Fibroblast of lung (primary cell): ENCODE measurements at regions not wholly inside any gene's neighbourhood (a gene's known extent, or its start where the extent isn't known, plus 50 kb on each side); places are given as distances from the start of the nearest gene placed in this dataset.

Experiments used
- DNase-seq, 2 donors: peaks; one replicate each; pipeline versions ENCODE4 v3.0.0 to v3.0.0-alpha.2; 2010; ENCODE audit warnings: low read depth in 2 of 2
- H2AFZ ChIP-seq: 2 replicates; pipeline ENCODE4 v1.5.1; 2012; ENCODE audit warnings: low read length, control low read depth, inconsistent platforms
- H3K27ac ChIP-seq: 2 replicates; pipeline ENCODE4 v1.5.1; 2011; ENCODE audit warnings: low read length, control low read depth; ENCODE audit not compliant: insufficient read depth
- H3K27me3 ChIP-seq: 2 replicates; pipeline ENCODE4 v1.5.1; 2011; ENCODE audit warnings: mild to moderate bottlenecking, low read length; ENCODE audit not compliant: control insufficient read depth, insufficient read depth
- H3K36me3 ChIP-seq: 2 replicates; pipeline ENCODE4 v1.5.1; 2011; ENCODE audit warnings: low read length; ENCODE audit not compliant: control insufficient read depth, insufficient read depth
- H3K4me1 ChIP-seq: 2 replicates; pipeline ENCODE4 v1.5.1; 2011; ENCODE audit warnings: low read length; ENCODE audit not compliant: control insufficient read depth, insufficient read depth; ENCODE audit errors: extremely low read depth
- H3K4me2 ChIP-seq: 2 replicates; pipeline ENCODE4 v1.5.1; 2011; ENCODE audit warnings: low read length, control low read depth; ENCODE audit not compliant: insufficient read depth; ENCODE audit errors: extremely low read depth
- H3K4me3 ChIP-seq, 4 experiments: fragments of 200-600 bp in 1 of 4; sonication (generic) in 1 of 4; replicated peaks in 1 of 4; 2 replicates each; pipeline ENCODE4 v1.5.1; 2011 to 2016; ENCODE audit warnings: low read length in 4 of 4, low read depth in 3 of 4, mild to moderate bottlenecking in 3 of 4, control low read depth in 2 of 4, inconsistent platforms in 1 of 4, mixed read lengths in 1 of 4; ENCODE audit not compliant: insufficient read depth in 1 of 4; ENCODE audit errors: control extremely low read depth in 1 of 4
- H3K79me2 ChIP-seq: 2 replicates; pipeline ENCODE4 v1.5.1; 2012; ENCODE audit warnings: mild to moderate bottlenecking, low read length, inconsistent platforms; ENCODE audit not compliant: control insufficient read depth, insufficient read depth
- H3K9ac ChIP-seq: 2 replicates; pipeline ENCODE4 v1.5.1; 2011; ENCODE audit warnings: mild to moderate bottlenecking, low read length, control low read depth; ENCODE audit not compliant: insufficient read depth
- H3K9me3 ChIP-seq: 2 replicates; pipeline ENCODE4 v1.5.1; 2012; ENCODE audit warnings: low read depth, low read length; ENCODE audit not compliant: control insufficient read depth, insufficient read depth
- H4K20me1 ChIP-seq: 2 replicates; pipeline ENCODE4 v1.5.1; 2011; ENCODE audit warnings: low read length; ENCODE audit not compliant: control insufficient read depth, insufficient read depth; ENCODE audit errors: extremely low read depth
- CTCF ChIP-seq, 2 donors: IDR thresholded peaks in 1 of 2; conservative IDR thresholded peaks in 1 of 2; 1 replicate in 1 of 2; 2 replicates in 1 of 2; pipeline ENCODE4 v1.5.1; 2011 to 2012; ENCODE audit warnings: low read length in 2 of 2, control low read depth in 1 of 2, inconsistent platforms in 1 of 2, low read depth in 1 of 2, mild to moderate bottlenecking in 1 of 2
- EZH2 ChIP-seq: IDR thresholded peaks from 2 replicates; pipeline ENCODE4 v1.5.1; 2012; ENCODE audit warnings: low read length, control low read depth, mild to moderate bottlenecking; ENCODE audit errors: missing control alignments

- no peak overlapping the region for H3K27ac ChIP-seq
- no peaks in the 10 kb centered on the region for H3K79me2 ChIP-seq
- H4K20me1 ChIP-seq, result no peaks in the 10 kb centered on the region
- no peaks in the 10 kb centered on the region for H3K36me3 ChIP-seq
- TF ChIP-seq CTCF (conservative IDR thresholded peaks at IDR 0.05 in 1 of 2, IDR thresholded peaks at IDR 0.05 in 1 of 2; ENCODE audit: low read depth in 1 of 2, low read length in 2 of 2) (no peak), EZH2 (no peak)
- no peak overlapping the region for H3K4me3 ChIP-seq
- no peak overlapping the region for H3K4me2 ChIP-seq
- no peak for DNase-seq
- no peak overlapping the region for H2AFZ ChIP-seq
- H3K9ac ChIP-seq, result no peak overlapping the region
- no peaks in the 10 kb centered on the region for H3K4me1 ChIP-seq
- H3K9me3 ChIP-seq, result no peaks in the 10 kb centered on the region
- H3K27me3 ChIP-seq, result no peaks in the 10 kb centered on the region
Observed at GRCh38 chr21:35831230-35831629, 229.1 kb downstream of the SETD4 start.

GRCh38 chr21:35829067-35829466 lies 231.3 kb downstream of the SETD4 start:
- no peak for TF ChIP-seq CTCF (conservative IDR thresholded peaks at IDR 0.05 in 1 of 2, IDR thresholded peaks at IDR 0.05 in 1 of 2; ENCODE audit: low read depth in 1 of 2, low read length in 2 of 2)
- no peak for TF ChIP-seq EZH2
- H3K27me3 ChIP-seq, result no peaks in the 10 kb centered on the region
- no peaks in the 10 kb centered on the region for H4K20me1 ChIP-seq
- H3K27ac ChIP-seq, result no peak overlapping the region
- no peak for DNase-seq
- no peaks in the 10 kb centered on the region for H3K9me3 ChIP-seq
- no peak overlapping the region for H3K4me2 ChIP-seq
- H3K9ac ChIP-seq, result no peak overlapping the region
- no peaks in the 10 kb centered on the region for H3K79me2 ChIP-seq
- H3K4me3 ChIP-seq, result no peak overlapping the region
- H3K4me1 ChIP-seq, result no peaks in the 10 kb centered on the region
- H3K36me3 ChIP-seq, result no peaks in the 10 kb centered on the region
- no peak overlapping the region for H2AFZ ChIP-seq

GRCh38 chr21:35828161-35828560 lies 232.2 kb downstream of the SETD4 start:
- TF ChIP-seq EZH2 (no peak), CTCF (conservative IDR thresholded peaks at IDR 0.05 in 1 of 2, IDR thresholded peaks at IDR 0.05 in 1 of 2; ENCODE audit: low read depth in 1 of 2, low read length in 2 of 2) (no peak)
- H3K79me2 ChIP-seq, result no peaks in the 10 kb centered on the region
- H3K4me3 ChIP-seq, result no peak overlapping the region
- DNase-seq, result no peak
- no peaks in the 10 kb centered on the region for H3K36me3 ChIP-seq
- no peak overlapping the region for H3K4me2 ChIP-seq
- H4K20me1 ChIP-seq, result no peaks in the 10 kb centered on the region
- H2AFZ ChIP-seq, result no peak overlapping the region
- H3K4me1 ChIP-seq, result no peaks in the 10 kb centered on the region
- H3K9ac ChIP-seq, result no peak overlapping the region
- no peak overlapping the region for H3K27ac ChIP-seq
- H3K27me3 ChIP-seq, result no peaks in the 10 kb centered on the region
- H3K9me3 ChIP-seq, result no peaks in the 10 kb centered on the region
